NT2/D1 (cell line): ENCODE measurements at regions not wholly inside any gene's neighbourhood (a gene's known extent, or its start where the extent isn't known, plus 50 kb on each side); places are given as distances from the start of the nearest gene placed in this dataset.

Experiments
- SUZ12 ChIP-seq: IDR thresholded peaks from 2 replicates; pipeline ENCODE4 v1.6.1; 2011; ENCODE audit not compliant: insufficient read length, insufficient read depth; ENCODE audit errors: extremely low read depth
- YY1 ChIP-seq: IDR thresholded peaks from 2 replicates; pipeline ENCODE4 v1.6.1; 2011; ENCODE audit not compliant: insufficient read length, insufficient read depth
- ZNF274 ChIP-seq: IDR thresholded peaks from 2 replicates; pipeline ENCODE4 v1.6.1; 2011; ENCODE audit warnings: mild to moderate bottlenecking, low read depth, low read length

DNA sequence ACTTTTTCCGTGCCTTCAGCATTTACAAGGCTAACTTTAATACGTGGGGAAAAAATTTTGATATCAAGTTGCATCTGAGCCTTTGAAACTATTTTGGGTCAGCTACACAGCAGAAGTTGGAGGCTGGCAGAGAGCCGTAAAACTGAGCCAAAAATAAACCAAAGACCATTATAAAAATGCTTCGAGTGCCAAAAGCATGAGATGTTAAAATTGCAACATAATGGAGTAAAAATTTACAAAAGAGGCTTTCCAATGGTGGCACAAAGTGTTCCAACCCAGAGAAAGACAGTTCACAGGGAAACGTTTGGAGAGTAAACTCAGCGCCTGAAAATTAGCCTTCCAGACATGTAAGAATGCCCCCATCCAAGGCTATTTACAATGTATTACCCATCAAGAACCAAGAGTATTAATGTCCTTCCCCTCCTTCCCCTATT, 190.3 kb downstream of the TLE1 start:
- no peak for TF ChIP-seq YY1
- TF ChIP-seq ZNF274, result no peak
- TF ChIP-seq SUZ12, result no peak
